KMS-11 (cell line): ENCODE measurements at regions not wholly inside any gene's neighbourhood (a gene's known extent, or its start where the extent isn't known, plus 50 kb on each side); places are given as distances from the start of the nearest gene placed in this dataset.
"Not testable (repeated sequence)": the region's sequence is repeated elsewhere in the genome, so short reads cannot be mapped to it uniquely, and the experiment has no call there.

Experiments used
- H2AFZ ChIP-seq: fragments of 200-600 bp; sonication (generic); 2 replicates; pipeline ENCODE4 v1.6.1; 2016; ENCODE audit warnings: antibody characterized with exemption, mixed run types, low read depth
- H3K27ac ChIP-seq: fragments of 200-600 bp; sonication (generic); 2 replicates; pipeline ENCODE4 v1.6.1; 2016; ENCODE audit warnings: mild to moderate bottlenecking, mixed run types
- H3K27me3 ChIP-seq: fragments of 200-600 bp; sonication (generic); 2 replicates; pipeline ENCODE4 v1.6.1; 2017; ENCODE audit warnings: mild to moderate bottlenecking, low read depth, mixed run types, moderate library complexity; ENCODE audit not compliant: insufficient read depth
- H3K36me3 ChIP-seq: fragments of 200-600 bp; sonication (generic); 2 replicates; pipeline ENCODE4 v1.6.1; 2017; ENCODE audit warnings: mild to moderate bottlenecking, mixed run types; ENCODE audit not compliant: insufficient read depth
- H3K4me1 ChIP-seq: fragments of 200-600 bp; sonication (generic); 2 replicates; pipeline ENCODE4 v1.6.1; 2016; ENCODE audit warnings: mild to moderate bottlenecking, low read depth, mixed run types; ENCODE audit not compliant: poor library complexity, severe bottlenecking
- H3K4me2 ChIP-seq: fragments of 200-600 bp; sonication (generic); 2 replicates; pipeline ENCODE4 v1.7.0; 2016; ENCODE audit warnings: mild to moderate bottlenecking, mixed run types
- H3K4me3 ChIP-seq: fragments of 200-600 bp; sonication (generic); IDR thresholded peaks from 2 replicates; pipeline ENCODE4 v1.6.1; 2017; ENCODE audit warnings: low read depth, low read length, mixed read lengths; ENCODE audit not compliant: insufficient read depth
- H3K79me2 ChIP-seq: fragments of 200-600 bp; sonication (generic); 2 replicates; pipeline ENCODE4 v1.6.1; 2016; ENCODE audit warnings: low read depth, mixed run types; ENCODE audit not compliant: insufficient read depth
- H3K9ac ChIP-seq: fragments of 200-600 bp; sonication (generic); 2 replicates; pipeline ENCODE4 v1.6.1; 2016; ENCODE audit warnings: mild to moderate bottlenecking, mixed run types
- H4K20me1 ChIP-seq: fragments of 200-600 bp; sonication (generic); 2 replicates; pipeline ENCODE4 v1.6.1; 2016; ENCODE audit warnings: mild to moderate bottlenecking, mixed run types; ENCODE audit not compliant: insufficient read depth
- CTCF ChIP-seq: fragments of 200-600 bp; sonication (generic); conservative IDR thresholded peaks from 2 replicates; pipeline ENCODE4 v1.6.1; 2017; ENCODE audit warnings: low read depth, mild to moderate bottlenecking, antibody characterized with exemption, low read length, moderate library complexity, mixed read lengths

- Histone ChIP-seq H2AFZ (no peak overlapping the region), H3K27me3 (no peaks in the 10 kb centered on the region), H3K4me3 (no peak overlapping the region), H3K36me3 (no peaks in the 10 kb centered on the region), H3K4me2 (no peak overlapping the region), H3K4me1 (no peaks in the 10 kb centered on the region), H3K79me2 (no peaks in the 10 kb centered on the region), H3K9ac (no peak overlapping the region), H4K20me1 (no peaks in the 10 kb centered on the region), H3K27ac (no peak overlapping the region)
- no peak for TF ChIP-seq CTCF
Measured at GRCh38 chr5:144036476-144036875, 134.0 kb downstream of the YIPF5 start.

- no peak for TF ChIP-seq CTCF
- H3K4me1 ChIP-seq = no peaks in the 10 kb centered on the region
- no peak overlapping the region for H2AFZ ChIP-seq
- no peak overlapping the region for H3K9ac ChIP-seq
- H3K4me2 ChIP-seq = no peak overlapping the region
- no peak overlapping the region for H3K4me3 ChIP-seq
- H3K27ac ChIP-seq = no peak overlapping the region
- H3K36me3 ChIP-seq = no peaks in the 10 kb centered on the region
- H3K27me3 ChIP-seq = no peaks in the 10 kb centered on the region
- H4K20me1 ChIP-seq = no peaks in the 10 kb centered on the region
- H3K79me2 ChIP-seq = no peaks in the 10 kb centered on the region
Measured at GRCh38 chr5:144040615-144041305, 129.7 kb downstream of the YIPF5 start.

GRCh38 chr5:144042156-144042555 lies 128.3 kb downstream of the YIPF5 start:
- no peak overlapping the region for H3K27ac ChIP-seq
- no peak overlapping the region for H3K4me3 ChIP-seq
- no peaks in the 10 kb centered on the region for H3K36me3 ChIP-seq
- H3K4me2 ChIP-seq = no peak overlapping the region
- no peaks in the 10 kb centered on the region for H3K27me3 ChIP-seq
- H4K20me1 ChIP-seq = no peaks in the 10 kb centered on the region
- TF ChIP-seq CTCF = no peak
- no peaks in the 10 kb centered on the region for H3K4me1 ChIP-seq
- H3K79me2 ChIP-seq = no peaks in the 10 kb centered on the region
- H2AFZ ChIP-seq = no peak overlapping the region
- no peak overlapping the region for H3K9ac ChIP-seq

GRCh38 chr5:144048259-144048856 lies 122.1 kb downstream of the YIPF5 start:
- no peak overlapping the region for H2AFZ ChIP-seq
- TF ChIP-seq CTCF = no peak

GRCh38 chr5:144055391-144055790 lies 115.1 kb downstream of the YIPF5 start:
- H3K4me3 ChIP-seq, H3K79me2 ChIP-seq: not testable (repeated sequence)

More at GRCh38 chr5:144048259-144048856, 122.1 kb downstream of the YIPF5 start:
- Histone ChIP-seq H3K4me1 (no peaks in the 10 kb centered on the region), H3K27me3 (no peaks in the 10 kb centered on the region), H3K4me3 (no peak overlapping the region), H3K79me2 (no peaks in the 10 kb centered on the region), H3K4me2 (no peak overlapping the region), H4K20me1 (no peaks in the 10 kb centered on the region), H3K36me3 (no peaks in the 10 kb centered on the region), H3K9ac (no peak overlapping the region), H3K27ac (no peak overlapping the region)

GRCh38 chr5:144060091-144060490 lies 110.4 kb downstream of the YIPF5 start:
- not testable (repeated sequence) for H3K9ac ChIP-seq, H3K4me2 ChIP-seq, H3K4me3 ChIP-seq, H4K20me1 ChIP-seq, H3K36me3 ChIP-seq, H3K79me2 ChIP-seq, H3K27ac ChIP-seq, H3K27me3 ChIP-seq, H3K4me1 ChIP-seq, H2AFZ ChIP-seq

More at GRCh38 chr5:144055391-144055790, 115.1 kb downstream of the YIPF5 start:
- H2AFZ ChIP-seq, H3K4me1 ChIP-seq, H3K4me2 ChIP-seq, H3K36me3 ChIP-seq, H3K27me3 ChIP-seq, H3K27ac ChIP-seq, H4K20me1 ChIP-seq, H3K9ac ChIP-seq: not testable (repeated sequence)
